ENCODE measurements at regions not wholly inside any gene's neighbourhood (a gene's known extent, or its start where the extent isn't known, plus 50 kb on each side); places are given as distances from the start of the nearest gene placed in this dataset.

DNA sequence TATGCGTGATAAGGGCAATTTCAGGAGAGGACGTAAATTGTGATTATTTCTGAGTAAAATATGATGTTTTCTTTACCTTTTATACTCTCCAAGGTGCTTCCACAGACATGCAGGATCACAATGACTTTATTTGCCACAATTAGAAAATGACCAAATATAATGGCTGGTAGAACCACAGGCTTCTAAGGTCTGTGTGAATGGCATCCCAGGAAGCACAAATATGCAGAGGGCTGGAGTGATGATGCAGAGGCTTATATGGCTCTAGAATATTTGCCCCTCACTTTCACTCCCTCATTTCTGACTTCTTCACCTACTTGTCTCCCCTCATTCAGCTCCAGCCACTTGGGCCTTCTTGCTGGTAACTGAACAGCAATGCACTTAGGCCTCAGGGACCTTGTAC is 502.1 kb upstream of the MAP3K7 start:
- TF ChIP-seq EP300 (conservative IDR thresholded peaks at IDR 0.05; ENCODE audit: poor library complexity, severe bottlenecking) = no peak
- TF ChIP-seq, protein P1, sequence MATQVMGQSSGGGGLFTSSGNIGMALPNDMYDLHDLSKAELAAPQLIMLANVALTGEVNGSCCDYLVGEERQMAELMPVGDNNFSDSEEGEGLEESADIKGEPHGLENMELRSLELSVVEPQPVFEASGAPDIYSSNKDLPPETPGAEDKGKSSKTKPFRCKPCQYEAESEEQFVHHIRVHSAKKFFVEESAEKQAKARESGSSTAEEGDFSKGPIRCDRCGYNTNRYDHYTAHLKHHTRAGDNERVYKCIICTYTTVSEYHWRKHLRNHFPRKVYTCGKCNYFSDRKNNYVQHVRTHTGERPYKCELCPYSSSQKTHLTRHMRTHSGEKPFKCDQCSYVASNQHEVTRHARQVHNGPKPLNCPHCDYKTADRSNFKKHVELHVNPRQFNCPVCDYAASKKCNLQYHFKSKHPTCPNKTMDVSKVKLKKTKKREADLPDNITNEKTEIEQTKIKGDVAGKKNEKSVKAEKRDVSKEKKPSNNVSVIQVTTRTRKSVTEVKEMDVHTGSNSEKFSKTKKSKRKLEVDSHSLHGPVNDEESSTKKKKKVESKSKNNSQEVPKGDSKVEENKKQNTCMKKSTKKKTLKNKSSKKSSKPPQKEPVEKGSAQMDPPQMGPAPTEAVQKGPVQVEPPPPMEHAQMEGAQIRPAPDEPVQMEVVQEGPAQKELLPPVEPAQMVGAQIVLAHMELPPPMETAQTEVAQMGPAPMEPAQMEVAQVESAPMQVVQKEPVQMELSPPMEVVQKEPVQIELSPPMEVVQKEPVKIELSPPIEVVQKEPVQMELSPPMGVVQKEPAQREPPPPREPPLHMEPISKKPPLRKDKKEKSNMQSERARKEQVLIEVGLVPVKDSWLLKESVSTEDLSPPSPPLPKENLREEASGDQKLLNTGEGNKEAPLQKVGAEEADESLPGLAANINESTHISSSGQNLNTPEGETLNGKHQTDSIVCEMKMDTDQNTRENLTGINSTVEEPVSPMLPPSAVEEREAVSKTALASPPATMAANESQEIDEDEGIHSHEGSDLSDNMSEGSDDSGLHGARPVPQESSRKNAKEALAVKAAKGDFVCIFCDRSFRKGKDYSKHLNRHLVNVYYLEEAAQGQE (IDR thresholded peaks at IDR 0.05; ENCODE audit: borderline replicate concordance) = no peak
- TF ChIP-seq POLR2AphosphoS5 (IDR thresholded peaks at IDR 0.05) = no peak
- TF ChIP-seq, protein P2, sequence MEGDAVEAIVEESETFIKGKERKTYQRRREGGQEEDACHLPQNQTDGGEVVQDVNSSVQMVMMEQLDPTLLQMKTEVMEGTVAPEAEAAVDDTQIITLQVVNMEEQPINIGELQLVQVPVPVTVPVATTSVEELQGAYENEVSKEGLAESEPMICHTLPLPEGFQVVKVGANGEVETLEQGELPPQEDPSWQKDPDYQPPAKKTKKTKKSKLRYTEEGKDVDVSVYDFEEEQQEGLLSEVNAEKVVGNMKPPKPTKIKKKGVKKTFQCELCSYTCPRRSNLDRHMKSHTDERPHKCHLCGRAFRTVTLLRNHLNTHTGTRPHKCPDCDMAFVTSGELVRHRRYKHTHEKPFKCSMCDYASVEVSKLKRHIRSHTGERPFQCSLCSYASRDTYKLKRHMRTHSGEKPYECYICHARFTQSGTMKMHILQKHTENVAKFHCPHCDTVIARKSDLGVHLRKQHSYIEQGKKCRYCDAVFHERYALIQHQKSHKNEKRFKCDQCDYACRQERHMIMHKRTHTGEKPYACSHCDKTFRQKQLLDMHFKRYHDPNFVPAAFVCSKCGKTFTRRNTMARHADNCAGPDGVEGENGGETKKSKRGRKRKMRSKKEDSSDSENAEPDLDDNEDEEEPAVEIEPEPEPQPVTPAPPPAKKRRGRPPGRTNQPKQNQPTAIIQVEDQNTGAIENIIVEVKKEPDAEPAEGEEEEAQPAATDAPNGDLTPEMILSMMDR (IDR thresholded peaks at IDR 0.05; ENCODE audit: poor library complexity, severe bottlenecking) = no peak
- TF ChIP-seq MXI1 (conservative IDR thresholded peaks at IDR 0.05; ENCODE audit: poor library complexity, severe bottlenecking) = no peak
- TF ChIP-seq EZH2 (IDR thresholded peaks at IDR 0.05; ENCODE audit: borderline replicate concordance, insufficient read depth, low read length, poor library complexity, severe bottlenecking) = no peak
- no peak for TF ChIP-seq RAD21 (conservative IDR thresholded peaks at IDR 0.05)
- no peak for TF ChIP-seq TAF1 (IDR thresholded peaks at IDR 0.05; ENCODE audit: low read depth)
- TF ChIP-seq SMC3 (conservative IDR thresholded peaks at IDR 0.05; ENCODE audit: poor library complexity) = no peak
